ENCODE measurements at regions not wholly inside any gene's neighbourhood (a gene's known extent, or its start where the extent isn't known, plus 50 kb on each side); places are given as distances from the start of the nearest gene placed in this dataset.

- TF ChIP-seq CTCF (IDR thresholded peaks at IDR 0.05) (no peak), POLR2AphosphoS5 (IDR thresholded peaks at IDR 0.05) (no peak)
These were observed 406.3 kb downstream of the MEI4 start for GRCh38 chr6:78059171-78059570.

All from suprapubic skin (tissue), 3 donors.